ENCODE measurements at regions not wholly inside any gene's neighbourhood (a gene's known extent, or its start where the extent isn't known, plus 50 kb on each side); places are given as distances from the start of the nearest gene placed in this dataset.

DNA sequence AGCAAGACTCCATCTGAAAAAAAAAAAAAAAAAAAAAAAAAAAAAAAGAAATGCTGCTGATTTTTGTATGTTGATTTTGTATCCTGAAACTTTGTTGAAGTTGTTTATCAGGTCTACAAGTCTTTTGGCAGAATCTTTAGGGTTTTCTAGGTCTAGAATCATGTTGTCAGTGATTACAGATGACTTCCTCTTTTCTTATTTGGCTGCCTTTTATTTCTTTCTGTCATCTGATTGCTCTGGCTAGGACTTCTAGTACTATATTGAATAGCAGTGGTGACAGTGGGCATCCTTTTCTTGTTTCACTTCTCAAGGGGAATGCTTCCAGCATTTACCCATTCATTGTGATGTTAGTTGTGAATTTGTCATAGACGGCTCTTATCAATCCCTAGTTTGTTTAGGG, 334.4 kb downstream of the SPRY1 start:
- DNase-seq (no peak), ATAC-seq (ENCODE audit: low read depth) (no peak)
- ChIA-PET POLR2A (no interaction called here), CTCF (no interaction called here)
- peaks cover 7% of the 10 kb centered on the region for H3K9me3 Mint-ChIP-seq (ENCODE audit: insufficient read depth)
- no peaks in the 10 kb centered on the region for H3K9me3 ChIP-seq (ENCODE audit: control extremely low read depth in 1 of 3, control insufficient read depth in 2 of 3, insufficient read depth in 1 of 3, low read length in 2 of 3)
- H3K79me2 ChIP-seq (ENCODE audit: control insufficient read depth, insufficient read depth, low read length), result no peaks in the 10 kb centered on the region
- H3K4me1 ChIP-seq (ENCODE audit: control insufficient read depth in 2 of 2, insufficient read depth in 2 of 2, low read length in 2 of 2), result no peaks in the 10 kb centered on the region
- H4K20me1 ChIP-seq (ENCODE audit: control insufficient read depth, insufficient read depth, low read length, poor library complexity, severe bottlenecking), result no peaks in the 10 kb centered on the region
- no peak overlapping the region for H2AFZ ChIP-seq (ENCODE audit: insufficient read depth, low read depth, low read length, poor library complexity, severe bottlenecking)
- H3K27me3 Mint-ChIP-seq, result peaks cover 4% of the 10 kb centered on the region
- TF ChIP-seq, protein P1, sequence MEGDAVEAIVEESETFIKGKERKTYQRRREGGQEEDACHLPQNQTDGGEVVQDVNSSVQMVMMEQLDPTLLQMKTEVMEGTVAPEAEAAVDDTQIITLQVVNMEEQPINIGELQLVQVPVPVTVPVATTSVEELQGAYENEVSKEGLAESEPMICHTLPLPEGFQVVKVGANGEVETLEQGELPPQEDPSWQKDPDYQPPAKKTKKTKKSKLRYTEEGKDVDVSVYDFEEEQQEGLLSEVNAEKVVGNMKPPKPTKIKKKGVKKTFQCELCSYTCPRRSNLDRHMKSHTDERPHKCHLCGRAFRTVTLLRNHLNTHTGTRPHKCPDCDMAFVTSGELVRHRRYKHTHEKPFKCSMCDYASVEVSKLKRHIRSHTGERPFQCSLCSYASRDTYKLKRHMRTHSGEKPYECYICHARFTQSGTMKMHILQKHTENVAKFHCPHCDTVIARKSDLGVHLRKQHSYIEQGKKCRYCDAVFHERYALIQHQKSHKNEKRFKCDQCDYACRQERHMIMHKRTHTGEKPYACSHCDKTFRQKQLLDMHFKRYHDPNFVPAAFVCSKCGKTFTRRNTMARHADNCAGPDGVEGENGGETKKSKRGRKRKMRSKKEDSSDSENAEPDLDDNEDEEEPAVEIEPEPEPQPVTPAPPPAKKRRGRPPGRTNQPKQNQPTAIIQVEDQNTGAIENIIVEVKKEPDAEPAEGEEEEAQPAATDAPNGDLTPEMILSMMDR (IDR thresholded peaks at IDR 0.05), result no peak
- no peak for TF ChIP-seq EZH2 (IDR thresholded peaks at IDR 0.05; ENCODE audit: borderline replicate concordance, insufficient read depth, low read depth, low read length, poor library complexity, severe bottlenecking)
- no peak overlapping the region for H3K27ac Mint-ChIP-seq
- no peaks in the 10 kb centered on the region for H3K36me3 ChIP-seq (replicated peaks in 1 of 2; ENCODE audit: control extremely low read depth in 1 of 2, control insufficient read depth in 1 of 2, extremely low read depth in 1 of 2, insufficient read depth in 2 of 2, low read length in 1 of 2)
- intact Hi-C loops (cut with micrococcal nuclease), result no loop called here
- H3K9ac ChIP-seq (ENCODE audit: low read length), result no peak overlapping the region
- no peaks in the 10 kb centered on the region for H3K27me3 ChIP-seq (replicated peaks in 1 of 4; ENCODE audit: control extremely low read depth in 1 of 4, control insufficient read depth in 3 of 4, insufficient read depth in 4 of 4, low read length in 3 of 4)
- H3K27ac ChIP-seq (ENCODE audit: low read length in 2 of 2), result no peak overlapping the region
- no peak overlapping the region for H3K4me2 ChIP-seq (replicated peaks; ENCODE audit: low read depth, low read length, poor library complexity, severe bottlenecking)
- no peak overlapping the region for H3K4me3 Mint-ChIP-seq
- H3K4me3 ChIP-seq (ENCODE audit: control extremely low read depth in 1 of 5, extremely low read depth in 1 of 5, insufficient read depth in 1 of 5, low read depth in 2 of 5, low read length in 4 of 5), result no peak overlapping the region
- WGBS (ENCODE audit: insufficient coverage), result no CpG with 5 or more reads among the region's 1 CpG
- H3K4me1 Mint-ChIP-seq, result no peaks in the 10 kb centered on the region

DNA sequence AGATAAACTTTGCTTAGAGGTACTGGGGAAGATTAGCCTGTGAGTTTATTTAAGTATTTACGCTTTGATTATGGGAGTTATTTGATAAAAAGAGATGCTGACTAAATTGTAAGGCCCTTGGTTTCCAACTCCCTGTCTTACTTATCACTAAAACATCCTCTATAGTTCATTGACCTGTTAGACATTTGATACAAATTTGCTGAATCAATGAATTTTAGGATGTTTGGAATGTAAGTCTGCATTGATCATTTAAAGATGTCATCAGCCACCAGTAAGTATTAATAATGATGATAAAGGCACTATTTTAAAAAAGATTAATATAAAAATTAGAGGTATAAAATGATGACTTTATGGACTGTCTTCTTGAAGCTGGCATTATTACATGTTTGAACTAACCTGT, 340.6 kb downstream of the SPRY1 start:
- TF ChIP-seq, protein P1 (IDR thresholded peaks at IDR 0.05), result no peak
- no peak for TF ChIP-seq EZH2 (IDR thresholded peaks at IDR 0.05; ENCODE audit: borderline replicate concordance, insufficient read depth, low read depth, low read length, poor library complexity, severe bottlenecking)
- ATAC-seq (ENCODE audit: low read depth) (no peak), DNase-seq (no peak)
- Histone ChIP-seq H3K36me3 (replicated peaks in 1 of 2; ENCODE audit: control extremely low read depth in 1 of 2, control insufficient read depth in 1 of 2, extremely low read depth in 1 of 2, insufficient read depth in 2 of 2, low read length in 1 of 2) (no peaks in the 10 kb centered on the region), H3K9ac (ENCODE audit: low read length) (no peak overlapping the region), H4K20me1 (ENCODE audit: control insufficient read depth, insufficient read depth, low read length, poor library complexity, severe bottlenecking) (no peaks in the 10 kb centered on the region), H3K4me1 (ENCODE audit: control insufficient read depth in 2 of 2, insufficient read depth in 2 of 2, low read length in 2 of 2) (no peaks in the 10 kb centered on the region), H3K27ac (ENCODE audit: low read length in 2 of 2) (no peak overlapping the region), H3K9me3 (ENCODE audit: control extremely low read depth in 1 of 3, control insufficient read depth in 2 of 3, insufficient read depth in 1 of 3, low read length in 2 of 3) (no peaks in the 10 kb centered on the region), H2AFZ (ENCODE audit: insufficient read depth, low read depth, low read length, poor library complexity, severe bottlenecking) (no peak overlapping the region), H3K27me3 (replicated peaks in 1 of 4; ENCODE audit: control extremely low read depth in 1 of 4, control insufficient read depth in 3 of 4, insufficient read depth in 4 of 4, low read length in 3 of 4) (no peaks in the 10 kb centered on the region), H3K79me2 (ENCODE audit: control insufficient read depth, insufficient read depth, low read length) (no peaks in the 10 kb centered on the region), H3K4me3 (ENCODE audit: control extremely low read depth in 1 of 5, extremely low read depth in 1 of 5, insufficient read depth in 1 of 5, low read depth in 2 of 5, low read length in 4 of 5) (no peak overlapping the region), H3K4me2 (replicated peaks; ENCODE audit: low read depth, low read length, poor library complexity, severe bottlenecking) (no peak overlapping the region)
- Mint-ChIP-seq H3K9me3 (ENCODE audit: insufficient read depth) (peaks cover 3% of the 10 kb centered on the region), H3K27me3 (no peaks in the 10 kb centered on the region), H3K27ac (no peak overlapping the region), H3K4me1 (no peaks in the 10 kb centered on the region), H3K4me3 (no peak overlapping the region)
- POLR2A ChIA-PET, result no interaction called here
- CTCF ChIA-PET, result no interaction called here
- no CpG with 5 or more reads among the region's 1 CpG for WGBS (ENCODE audit: insufficient coverage)
- intact Hi-C loops (cut with micrococcal nuclease), result no loop called here

Measured in B cell (primary cell).